ACC112 (cell line): ENCODE measurements at regions not wholly inside any gene's neighbourhood (a gene's known extent, or its start where the extent isn't known, plus 50 kb on each side); places are given as distances from the start of the nearest gene placed in this dataset.
A peak's percentile ranks its signal among the peaks of the same experiment; 100 is the strongest.

Experiments used
- H2AFZ ChIP-seq: fragments of 200-600 bp; sonication (generic); one replicate; pipeline ENCODE4 v1.6.0; 2017; ENCODE audit warnings: antibody characterized with exemption, low read length; ENCODE audit not compliant: unreplicated experiment
- H3K27ac ChIP-seq: fragments of 200-600 bp; sonication (generic); 2 replicates; pipeline ENCODE4 v1.5.1; 2014; ENCODE audit warnings: low read depth, mild to moderate bottlenecking, antibody characterized with exemption, low read length, moderate library complexity
- H3K27me3 ChIP-seq: fragments of 200-600 bp; sonication (generic); 2 replicates; pipeline ENCODE4 v1.6.1; 2014; ENCODE audit warnings: mild to moderate bottlenecking, antibody characterized with exemption, low read length, moderate library complexity, mixed read lengths; ENCODE audit not compliant: insufficient read depth
- H3K36me3 ChIP-seq: fragments of 200-600 bp; sonication (generic); 2 replicates; pipeline ENCODE4 v1.6.1; 2016; ENCODE audit warnings: mild to moderate bottlenecking, antibody characterized with exemption, low read length, moderate library complexity, mixed read lengths; ENCODE audit not compliant: insufficient read depth
- H3K4me1 ChIP-seq: fragments of 200-600 bp; sonication (generic); one replicate; pipeline ENCODE4 v1.6.1; 2016; ENCODE audit warnings: low read length, mixed read lengths; ENCODE audit not compliant: insufficient read depth, unreplicated experiment, control insufficient read depth
- H3K4me3 ChIP-seq: fragments of 200-600 bp; sonication (generic); 2 replicates; pipeline ENCODE4 v1.5.1; 2014; ENCODE audit warnings: mild to moderate bottlenecking, low read depth, low read length
- H3K79me2 ChIP-seq: fragments of 200-600 bp; sonication (generic); one replicate; pipeline ENCODE4 v1.6.0; 2016; ENCODE audit warnings: low read length; ENCODE audit not compliant: control insufficient read depth, unreplicated experiment, insufficient read depth

DNA sequence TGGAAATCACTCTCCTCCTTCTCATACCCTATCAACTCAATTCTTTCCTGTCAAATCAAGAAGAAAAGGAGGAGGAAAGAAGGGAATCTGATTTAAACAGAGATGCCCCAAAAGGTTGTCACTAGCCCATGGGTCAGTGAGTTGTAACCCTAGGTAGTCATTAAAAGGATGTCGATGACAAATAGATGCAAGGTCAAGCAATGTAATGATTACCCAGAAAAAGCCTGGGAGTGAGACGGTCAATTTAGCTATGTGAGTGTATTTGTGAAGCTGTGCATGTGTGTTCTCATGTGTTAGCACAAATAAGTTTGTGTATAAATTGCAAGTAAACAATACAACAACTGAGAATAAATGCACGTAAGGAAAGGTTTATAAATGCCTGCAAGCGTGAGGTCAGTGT, 190.5 kb upstream of the PMFBP1 start:
- Histone ChIP-seq H3K4me3 (no peak overlapping the region), H3K36me3 (peaks cover 3% of the 10 kb centered on the region; the same call in 1 of the 2 replicates), H3K79me2 (no peaks in the 10 kb centered on the region), H3K27me3 (no peaks in the 10 kb centered on the region), H3K4me1 (no peaks in the 10 kb centered on the region), H2AFZ (no peak overlapping the region), H3K27ac (no peak overlapping the region)

DNA sequence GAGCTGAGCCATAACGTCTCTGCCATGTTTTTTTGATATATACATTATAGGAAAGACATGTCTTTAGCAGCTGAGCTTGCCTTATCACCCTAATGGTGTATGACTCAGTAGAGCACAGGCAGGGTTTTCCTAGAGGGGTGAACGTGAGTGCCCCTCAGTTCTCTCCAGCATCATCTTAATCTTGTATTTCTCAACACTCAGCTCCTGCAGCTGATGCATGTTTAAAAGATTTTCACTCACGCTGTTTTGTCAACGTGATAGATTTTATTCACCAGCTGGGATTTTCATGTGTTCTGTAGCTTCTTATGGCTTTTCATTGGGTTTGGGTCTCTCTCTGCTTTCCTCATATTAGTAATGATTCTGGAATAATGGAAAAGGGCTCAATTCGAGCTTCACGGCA, 186.0 kb upstream of the PMFBP1 start:
- no peaks in the 10 kb centered on the region for H3K79me2 ChIP-seq
- no peak overlapping the region for H2AFZ ChIP-seq
- no peak overlapping the region for H3K4me3 ChIP-seq
- no peaks in the 10 kb centered on the region for H3K36me3 ChIP-seq
- no peaks in the 10 kb centered on the region for H3K27me3 ChIP-seq
- peaks cover 5% of the 10 kb centered on the region for H3K4me1 ChIP-seq
- no peak overlapping the region for H3K27ac ChIP-seq

DNA sequence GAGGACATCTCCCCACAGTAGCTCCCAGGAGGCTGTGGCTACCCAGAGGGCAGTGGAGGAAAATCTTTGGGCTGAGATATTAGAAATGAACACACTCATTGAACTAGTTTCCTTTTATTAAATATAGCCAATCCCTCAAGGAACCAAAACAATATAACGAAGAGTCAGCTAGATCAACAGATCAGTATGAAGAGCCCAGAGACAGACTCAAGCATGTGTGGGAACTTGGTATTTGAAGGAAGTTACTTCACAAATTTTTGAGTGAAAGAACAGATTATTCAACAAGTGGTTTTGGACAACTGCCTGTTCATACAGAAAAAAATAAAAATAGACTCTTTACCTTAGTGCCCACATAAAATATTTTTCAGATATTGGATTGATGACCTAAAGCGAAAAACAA, 183.6 kb upstream of the PMFBP1 start:
- H3K27ac ChIP-seq = 0 out of 2 replicates have a peak overlapping the region, but pooled peaks have one; percentile 36
- H3K27me3 ChIP-seq = no peaks in the 10 kb centered on the region
- no peak overlapping the region for H3K4me3 ChIP-seq
- no peaks in the 10 kb centered on the region for H3K36me3 ChIP-seq
- no peak overlapping the region for H2AFZ ChIP-seq
- H3K79me2 ChIP-seq = no peaks in the 10 kb centered on the region
- H3K4me1 ChIP-seq = peaks cover 5% of the 10 kb centered on the region

DNA sequence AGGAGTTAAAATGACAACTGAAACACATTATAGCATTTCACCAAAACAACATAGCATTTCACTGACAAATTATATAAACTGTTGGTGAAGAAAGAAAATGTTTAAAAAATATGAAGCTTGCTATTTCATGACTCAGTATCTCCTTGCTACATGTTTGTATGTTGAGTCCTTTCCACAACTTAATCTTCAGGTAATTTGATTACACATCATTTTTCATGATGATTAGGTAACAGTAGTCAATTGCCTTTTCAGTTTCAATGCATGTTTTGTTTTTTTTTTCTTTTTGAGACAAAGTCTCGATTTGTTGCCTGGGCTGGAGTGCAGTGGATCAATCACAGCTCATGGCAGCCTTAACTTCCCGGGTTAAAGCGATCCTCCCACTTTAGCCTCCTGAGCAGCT, 177.8 kb upstream of the PMFBP1 start:
- Histone ChIP-seq H2AFZ (no peak overlapping the region), H3K36me3 (no peaks in the 10 kb centered on the region)

DNA sequence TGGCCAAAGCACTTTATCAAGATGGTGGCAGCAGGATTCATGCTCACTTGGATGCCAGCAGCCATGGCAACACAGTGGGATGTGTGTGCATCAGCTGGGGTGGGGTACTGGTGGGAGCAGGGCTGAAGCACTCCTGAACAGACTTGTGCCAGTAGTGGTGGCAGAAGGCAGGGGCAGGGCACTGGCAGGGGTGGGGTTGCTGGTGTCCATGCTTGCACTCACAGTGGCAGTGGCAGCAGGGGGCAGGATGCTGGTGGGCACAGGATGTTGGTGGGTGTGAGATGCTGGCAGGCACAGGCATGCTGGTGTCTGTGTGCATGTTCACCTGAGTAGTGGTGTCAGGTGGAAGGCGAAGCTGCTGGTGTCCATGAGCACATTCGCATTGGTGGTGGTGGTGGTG, 161.0 kb upstream of the PMFBP1 start:
- Histone ChIP-seq H3K36me3 (no peaks in the 10 kb centered on the region; the same call in 1 of the 2 replicates), H3K79me2 (no peaks in the 10 kb centered on the region), H2AFZ (no peak overlapping the region), H3K4me3 (no peak overlapping the region), H3K4me1 (no peaks in the 10 kb centered on the region), H3K27ac (no peak overlapping the region), H3K27me3 (no peaks in the 10 kb centered on the region)

More for the DNA sequence above, 177.8 kb upstream of the PMFBP1 start:
- Histone ChIP-seq H3K27ac (no peak overlapping the region), H3K4me1 (no peaks in the 10 kb centered on the region), H3K4me3 (no peak overlapping the region), H3K27me3 (no peaks in the 10 kb centered on the region), H3K79me2 (no peaks in the 10 kb centered on the region)

DNA sequence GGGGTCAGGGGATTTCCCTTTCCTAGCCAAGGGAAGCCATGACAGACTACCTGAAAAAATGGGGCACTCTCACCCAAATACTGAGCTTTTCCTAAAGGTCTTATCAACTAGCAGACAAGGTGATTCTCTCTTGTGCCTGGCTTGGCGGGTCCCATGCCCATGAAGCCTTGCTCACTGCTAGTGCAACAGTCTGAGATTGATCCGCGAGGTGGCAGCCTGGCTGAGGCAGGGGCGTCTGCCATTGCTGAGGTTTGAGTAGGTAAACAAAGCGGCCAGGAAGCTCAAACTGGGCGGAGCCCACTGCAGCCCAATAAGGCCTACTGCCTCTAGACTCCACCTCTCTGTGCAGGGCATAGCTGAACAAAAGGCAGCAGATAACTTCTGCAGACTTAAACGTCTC, 152.6 kb upstream of the PMFBP1 start:
- Histone ChIP-seq H3K36me3 (no peaks in the 10 kb centered on the region; the same call in 1 of the 2 replicates), H3K4me1 (no peaks in the 10 kb centered on the region)

DNA sequence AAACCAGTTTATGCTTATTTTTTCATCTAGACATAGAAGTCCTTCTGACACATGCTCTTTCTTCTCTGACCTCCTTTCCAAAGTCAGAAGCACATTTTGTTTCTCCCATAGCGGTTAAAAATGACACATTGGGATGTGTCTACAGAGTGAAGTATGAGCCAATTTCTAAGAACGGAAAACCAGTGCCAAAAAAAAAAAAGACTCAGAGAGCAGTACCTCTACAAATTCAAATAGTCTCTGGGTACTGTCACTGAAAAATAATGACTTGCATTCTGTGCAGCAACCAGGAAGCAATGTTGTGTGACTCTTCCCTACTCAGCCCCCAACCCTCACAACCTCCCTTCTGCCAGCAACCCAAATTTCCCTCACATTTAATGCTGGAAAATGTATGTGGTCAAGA, 145.5 kb upstream of the PMFBP1 start:
- H2AFZ ChIP-seq = peak overlapping the region; percentile 77

More for the DNA sequence above, 152.6 kb upstream of the PMFBP1 start:
- no peak overlapping the region for H2AFZ ChIP-seq
- H3K4me3 ChIP-seq = no peak overlapping the region
- no peaks in the 10 kb centered on the region for H3K27me3 ChIP-seq
- H3K27ac ChIP-seq = no peak overlapping the region
- no peaks in the 10 kb centered on the region for H3K79me2 ChIP-seq

DNA sequence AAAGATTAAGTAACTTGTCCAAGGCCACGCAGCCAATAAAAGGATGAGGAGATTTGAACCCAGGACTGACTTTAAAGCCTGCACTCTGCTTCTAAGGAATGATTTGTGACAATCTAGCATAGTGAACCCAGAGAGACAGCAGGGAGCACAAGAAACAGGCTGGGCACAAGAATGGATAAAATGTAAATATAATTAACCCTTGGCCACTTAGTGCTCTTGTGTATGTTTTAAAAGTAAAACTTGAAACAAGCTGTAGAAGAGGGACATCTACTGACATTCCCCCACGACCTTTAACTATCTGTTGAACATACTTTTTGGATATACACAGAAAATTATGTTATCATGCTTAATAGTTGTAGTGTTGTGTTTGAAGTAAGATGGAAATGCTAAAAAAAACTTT, 141.9 kb upstream of the PMFBP1 start:
- Histone ChIP-seq H3K36me3 (no peaks in the 10 kb centered on the region), H3K4me3 (no peak overlapping the region), H3K27ac (no peak overlapping the region), H2AFZ (no peak overlapping the region), H3K27me3 (no peaks in the 10 kb centered on the region), H3K79me2 (no peaks in the 10 kb centered on the region), H3K4me1 (peaks cover 15% of the 10 kb centered on the region)

More for the DNA sequence above, 145.5 kb upstream of the PMFBP1 start:
- peak overlapping the region; percentile 50 for H3K4me3 ChIP-seq
- no peaks in the 10 kb centered on the region for H3K79me2 ChIP-seq
- peak overlapping the region; percentile 63 for H3K27ac ChIP-seq
- H3K4me1 ChIP-seq = peaks cover 15% of the 10 kb centered on the region
- no peaks in the 10 kb centered on the region for H3K27me3 ChIP-seq
- H3K36me3 ChIP-seq = no peaks in the 10 kb centered on the region; the same call in 1 of the 2 replicates

DNA sequence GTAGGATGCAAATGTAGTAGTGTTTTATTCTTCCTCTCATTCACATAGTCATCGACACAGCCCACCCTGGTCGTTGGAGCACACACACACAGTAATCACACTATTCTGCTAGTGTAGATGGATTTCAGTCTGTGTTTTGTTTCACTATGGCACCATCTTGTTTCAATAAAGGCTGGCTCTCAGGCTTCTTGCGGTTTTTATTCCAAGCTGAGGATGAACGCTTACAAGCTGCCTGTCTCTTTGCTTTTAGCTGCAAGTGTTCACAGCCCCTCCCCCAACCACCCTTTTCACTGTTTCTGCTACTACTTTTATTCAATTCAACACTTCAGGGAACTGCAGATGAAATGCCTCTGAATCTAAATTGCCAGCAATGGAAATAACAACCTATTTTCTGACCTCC, 140.9 kb upstream of the PMFBP1 start:
- no peaks in the 10 kb centered on the region for H3K27me3 ChIP-seq
- H3K36me3 ChIP-seq = no peaks in the 10 kb centered on the region
- H3K4me1 ChIP-seq = peaks cover 13% of the 10 kb centered on the region
- H2AFZ ChIP-seq = no peak overlapping the region
- H3K4me3 ChIP-seq = no peak overlapping the region
- no peak overlapping the region for H3K27ac ChIP-seq
- H3K79me2 ChIP-seq = no peaks in the 10 kb centered on the region

DNA sequence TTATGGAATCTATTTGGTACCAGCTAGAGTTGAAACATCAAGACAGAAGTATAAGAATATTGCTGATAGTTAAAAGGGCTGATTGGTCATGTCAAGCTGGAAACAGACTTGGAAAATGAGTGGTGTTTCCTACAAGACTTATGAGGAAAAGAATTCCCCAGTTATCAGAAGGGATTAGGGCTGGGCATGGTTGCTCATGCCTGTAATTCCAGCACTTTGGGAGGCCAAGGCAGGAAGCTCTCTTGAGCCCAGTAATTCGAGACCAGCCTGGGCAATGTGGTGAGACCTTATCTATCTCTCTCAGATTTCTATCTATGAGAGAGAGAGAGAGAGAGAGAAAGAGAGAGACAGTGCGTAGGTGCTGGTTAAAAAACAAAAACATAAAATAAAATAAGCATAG, 139.5 kb upstream of the PMFBP1 start:
- H3K27ac ChIP-seq = no peak overlapping the region
- no peaks in the 10 kb centered on the region for H3K27me3 ChIP-seq
- no peak overlapping the region for H2AFZ ChIP-seq
- H3K36me3 ChIP-seq = no peaks in the 10 kb centered on the region
- H3K4me1 ChIP-seq = no peaks in the 10 kb centered on the region
- no peaks in the 10 kb centered on the region for H3K79me2 ChIP-seq
- no peak overlapping the region for H3K4me3 ChIP-seq

DNA sequence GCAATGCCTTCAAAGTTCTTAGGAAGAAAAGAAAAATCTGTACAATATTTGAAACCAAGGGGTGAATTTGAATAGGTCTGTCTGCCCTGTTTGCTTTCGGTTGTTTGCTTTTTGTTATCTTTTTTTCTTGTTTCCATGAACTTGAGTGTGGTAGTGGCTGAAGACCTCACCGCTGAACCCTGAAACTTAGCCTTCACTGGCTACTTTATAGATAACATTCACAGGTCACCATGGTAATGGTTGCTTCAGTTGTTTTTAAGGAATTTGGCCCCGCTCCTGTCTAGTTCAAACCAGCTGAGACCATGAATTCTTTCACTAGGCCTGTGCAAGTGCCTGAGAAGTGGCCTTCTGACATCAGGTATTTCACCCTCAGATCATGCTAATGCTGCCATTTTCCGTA, 137.0 kb upstream of the PMFBP1 start:
- Histone ChIP-seq H3K4me3 (no peak overlapping the region), H3K79me2 (no peaks in the 10 kb centered on the region), H3K27me3 (no peaks in the 10 kb centered on the region), H3K27ac (no peak overlapping the region), H3K4me1 (no peaks in the 10 kb centered on the region), H3K36me3 (no peaks in the 10 kb centered on the region), H2AFZ (no peak overlapping the region)
